K562 (cell line): ENCODE measurements at regions not wholly inside any gene's neighbourhood (a gene's known extent, or its start where the extent isn't known, plus 50 kb on each side); places are given as distances from the start of the nearest gene placed in this dataset.

Experiments used
- ATAC-seq: fragments of 200-7000 bp; cut with Tn5 transposase; 3 replicates; pipeline ENCODE4 v1.9.1; 2020; ENCODE audit warnings: moderate library complexity
- BruUV-seq: library from RNA; stranded (reverse); fragments of 400-500 nt; replicated peaks from 2 replicates; lab custom pipeline; 2021; lab: Mats Ljungman, UMichigan
- CTCF ChIA-PET: fragments of 300-600 bp; formaldehyde crosslinking; extraction: SDS; loops from one replicate; lab custom pipeline; 2021; ENCODE audit warnings: low intra/inter-chr PET ratio; lab: Yijun Ruan, JAX
- POLR2A ChIA-PET: fragments of 300-600, 350-650 bp; sonication (Branson Sonifier 250); formaldehyde crosslinking; extraction: SDS; loops from one replicate; lab custom pipeline; 2021; ENCODE audit warnings: antibody characterized with exemption, inconsistent platforms; lab: Yijun Ruan, JAX
- DNase-seq, 4 experiments: peaks; one replicate each; pipeline versions ENCODE4 v3.0.0 to v3.0.0-alpha.2; 2011 to 2018; ENCODE audit warnings: low spot score in 3 of 4, mixed read lengths in 3 of 4; ENCODE audit errors: extremely low read depth in 1 of 4
- FAIRE-seq: peaks from 2 replicates; lab custom pipeline; 2011; peaks lifted over from hg19 to GRCh38; lab: Jason Lieb, UNC
- H2AFZ ChIP-seq: 2 replicates; pipeline ENCODE4 v1.6.0; 2011; ENCODE audit warnings: low read depth, low read length, control low read depth, inconsistent platforms
- H3K27ac ChIP-seq: fragments of 200-600 bp; 3 replicates; pipeline ENCODE4 v1.8.0; 2011; ENCODE audit warnings: low read depth, mild to moderate bottlenecking, control low read depth, inconsistent platforms, low read length, moderate library complexity, mixed read lengths; ENCODE audit errors: extremely low read depth
- H3K27me3 ChIP-seq, 2 experiments: fragments of 300-600 bp in 1 of 2; 2 replicates in 1 of 2; 3 replicates in 1 of 2; pipeline versions ENCODE4 v1.6.0 to v1.8.0; 2011; ENCODE audit warnings: inconsistent platforms in 2 of 2, low read length in 2 of 2, mild to moderate bottlenecking in 1 of 2, mixed read lengths in 1 of 2, moderate library complexity in 1 of 2; ENCODE audit not compliant: control insufficient read depth in 2 of 2, insufficient read depth in 2 of 2
- H3K36me3 ChIP-seq: fragments of 300-600 bp; 3 replicates; pipeline ENCODE4 v1.8.0; 2011; ENCODE audit warnings: mild to moderate bottlenecking, low read length, inconsistent platforms; ENCODE audit not compliant: control insufficient read depth, insufficient read depth
- H3K4me1 ChIP-seq, 2 experiments: fragments of 200-600 bp in 1 of 2; replicated peaks in 1 of 2; 2 replicates in 1 of 2; 3 replicates in 1 of 2; pipeline versions ENCODE4 v1.5.1 to v1.8.0; 2011; ENCODE audit warnings: inconsistent platforms in 2 of 2, low read length in 2 of 2, mild to moderate bottlenecking in 1 of 2, mixed read lengths in 1 of 2, moderate library complexity in 1 of 2; ENCODE audit not compliant: control insufficient read depth in 2 of 2, insufficient read depth in 2 of 2
- H3K4me2 ChIP-seq: 2 replicates; pipeline ENCODE4 v1.6.1; 2011; ENCODE audit warnings: low read length, control low read depth, inconsistent platforms, mixed read lengths; ENCODE audit not compliant: insufficient read depth
- H3K4me3 ChIP-seq: fragments of 200-600 bp; sonication (generic), shearing (Covaris generic); 2 replicates; pipeline ENCODE4 v1.5.1; 2016; ENCODE audit warnings: control low read depth, inconsistent platforms
- H3K79me2 ChIP-seq: fragments of 200-600 bp; 3 replicates; pipeline ENCODE4 v1.8.0; 2011; ENCODE audit warnings: low read length, inconsistent platforms; ENCODE audit not compliant: control insufficient read depth, insufficient read depth
- H3K9ac ChIP-seq, 2 experiments: 2 replicates each; pipeline versions ENCODE4 v1.6.0 to v1.6.1; 2011; ENCODE audit warnings: low read depth in 2 of 2, low read length in 2 of 2, control low read depth in 1 of 2, inconsistent platforms in 1 of 2, mild to moderate bottlenecking in 1 of 2, mixed read lengths in 1 of 2; ENCODE audit not compliant: insufficient read depth in 1 of 2
- H3K9me1 ChIP-seq: one replicate; pipeline ENCODE4 v1.6.0; 2011; ENCODE audit warnings: inconsistent platforms, mild to moderate bottlenecking, low read length, moderate library complexity; ENCODE audit not compliant: control insufficient read depth, insufficient read depth
- H3K9me3 ChIP-seq: replicated peaks from 2 replicates; pipeline ENCODE4 v1.5.1; 2011; ENCODE audit warnings: low read depth, low read length, inconsistent platforms; ENCODE audit not compliant: control insufficient read depth, insufficient read depth
- H4K20me1 ChIP-seq: replicated peaks from 2 replicates; pipeline ENCODE4 v1.6.1; 2011; ENCODE audit warnings: low read length, inconsistent platforms, mixed read lengths; ENCODE audit not compliant: control insufficient read depth, insufficient read depth
- FUS ChIP-seq: fragments of 200-400 bp; formaldehyde crosslinking; optimal IDR thresholded peaks from 2 replicates; pipeline ENCODE3; 2017; ENCODE audit warnings: low read depth, low read length
- in situ Hi-C: fragments of 300-500 bp; cut with MboI; formaldehyde crosslinking; loops from 4 replicates; pipeline ENCODE4 v1.15.0; 2018; ENCODE audit warnings: inconsistent platforms, mixed read lengths
- intact Hi-C: fragments of 100-400 bp; cut with micrococcal nuclease; formaldehyde crosslinking; loops from 2 replicates; pipeline ENCODE4 v1.14.2; 2022
- TF ChIP-seq, protein P1 (sequence below), 2 experiments: fragments of 450-650 bp; formaldehyde crosslinking in 1 of 2; IDR thresholded peaks; 2 replicates each; pipeline versions ENCODE4 v1.4.0 to v1.6.1; 2014 to 2020; ENCODE audit warnings: mild to moderate bottlenecking in 2 of 2, borderline replicate concordance in 1 of 2, low read depth in 1 of 2

DNA sequence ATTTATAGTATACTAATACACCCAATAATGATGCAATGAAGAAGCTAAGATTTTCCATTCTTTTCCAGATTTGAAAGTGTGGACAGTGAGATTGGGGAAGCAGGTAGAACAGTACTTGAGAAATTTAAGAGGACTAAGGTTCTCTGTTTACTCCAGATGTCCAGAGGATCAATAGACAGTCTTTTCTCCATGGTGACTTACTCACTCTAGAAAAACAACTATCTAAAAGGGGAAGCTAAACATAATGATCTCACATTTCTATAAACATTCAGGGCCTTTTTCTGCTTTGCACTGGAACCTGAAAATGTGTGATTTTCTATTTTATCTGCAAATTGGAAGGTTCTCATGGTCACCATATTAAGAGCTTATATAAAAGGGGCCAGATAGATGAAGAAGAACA is 93.9 kb upstream of the ZBTB18 start:
- FAIRE-seq (no peak), ATAC-seq (no peak), DNase-seq (no peak)
- H3K79me2 ChIP-seq = no peaks in the 10 kb centered on the region
- TF ChIP-seq FUS = no peak
- TF ChIP-seq, protein P1, sequence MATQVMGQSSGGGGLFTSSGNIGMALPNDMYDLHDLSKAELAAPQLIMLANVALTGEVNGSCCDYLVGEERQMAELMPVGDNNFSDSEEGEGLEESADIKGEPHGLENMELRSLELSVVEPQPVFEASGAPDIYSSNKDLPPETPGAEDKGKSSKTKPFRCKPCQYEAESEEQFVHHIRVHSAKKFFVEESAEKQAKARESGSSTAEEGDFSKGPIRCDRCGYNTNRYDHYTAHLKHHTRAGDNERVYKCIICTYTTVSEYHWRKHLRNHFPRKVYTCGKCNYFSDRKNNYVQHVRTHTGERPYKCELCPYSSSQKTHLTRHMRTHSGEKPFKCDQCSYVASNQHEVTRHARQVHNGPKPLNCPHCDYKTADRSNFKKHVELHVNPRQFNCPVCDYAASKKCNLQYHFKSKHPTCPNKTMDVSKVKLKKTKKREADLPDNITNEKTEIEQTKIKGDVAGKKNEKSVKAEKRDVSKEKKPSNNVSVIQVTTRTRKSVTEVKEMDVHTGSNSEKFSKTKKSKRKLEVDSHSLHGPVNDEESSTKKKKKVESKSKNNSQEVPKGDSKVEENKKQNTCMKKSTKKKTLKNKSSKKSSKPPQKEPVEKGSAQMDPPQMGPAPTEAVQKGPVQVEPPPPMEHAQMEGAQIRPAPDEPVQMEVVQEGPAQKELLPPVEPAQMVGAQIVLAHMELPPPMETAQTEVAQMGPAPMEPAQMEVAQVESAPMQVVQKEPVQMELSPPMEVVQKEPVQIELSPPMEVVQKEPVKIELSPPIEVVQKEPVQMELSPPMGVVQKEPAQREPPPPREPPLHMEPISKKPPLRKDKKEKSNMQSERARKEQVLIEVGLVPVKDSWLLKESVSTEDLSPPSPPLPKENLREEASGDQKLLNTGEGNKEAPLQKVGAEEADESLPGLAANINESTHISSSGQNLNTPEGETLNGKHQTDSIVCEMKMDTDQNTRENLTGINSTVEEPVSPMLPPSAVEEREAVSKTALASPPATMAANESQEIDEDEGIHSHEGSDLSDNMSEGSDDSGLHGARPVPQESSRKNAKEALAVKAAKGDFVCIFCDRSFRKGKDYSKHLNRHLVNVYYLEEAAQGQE (IDR thresholded peaks at IDR 0.05; ENCODE audit: borderline replicate concordance) = no peak
- TF ChIP-seq, protein P1 (CRISPR knock-in tag; IDR thresholded peaks at IDR 0.05; ENCODE audit: low read depth) = no peak
- H3K4me2 ChIP-seq = no peak overlapping the region
- intact Hi-C loops = no loop called here
- in situ Hi-C loops = no loop called here
- CTCF ChIA-PET = no interaction called here
- no peaks in the 10 kb centered on the region for H3K4me1 ChIP-seq
- no peaks in the 10 kb centered on the region for H4K20me1 ChIP-seq
- peaks cover 17 to 30% of the 10 kb centered on the region in 2 experiments for H3K27me3 ChIP-seq
- H3K27ac ChIP-seq = no peak overlapping the region
- no peak overlapping the region for H3K4me3 ChIP-seq
- H3K9me1 ChIP-seq = no peaks in the 10 kb centered on the region
- H3K36me3 ChIP-seq = no peaks in the 10 kb centered on the region
- no TSS peak for BruUV-seq
- no peaks in the 10 kb centered on the region for H3K9me3 ChIP-seq
- H3K9ac ChIP-seq = no peak overlapping the region
- POLR2A ChIA-PET = interaction anchor here (0.5 to 0.7 kb wide), 2 partner anchors 16 to 96 kb away, joined by 3 read pairs; no protein-coding TSS in a partner anchor
- H2AFZ ChIP-seq = no peak overlapping the region
